ENCODE measurements at regions not wholly inside any gene's neighbourhood (a gene's known extent, or its start where the extent isn't known, plus 50 kb on each side); places are given as distances from the start of the nearest gene placed in this dataset.

DNA sequence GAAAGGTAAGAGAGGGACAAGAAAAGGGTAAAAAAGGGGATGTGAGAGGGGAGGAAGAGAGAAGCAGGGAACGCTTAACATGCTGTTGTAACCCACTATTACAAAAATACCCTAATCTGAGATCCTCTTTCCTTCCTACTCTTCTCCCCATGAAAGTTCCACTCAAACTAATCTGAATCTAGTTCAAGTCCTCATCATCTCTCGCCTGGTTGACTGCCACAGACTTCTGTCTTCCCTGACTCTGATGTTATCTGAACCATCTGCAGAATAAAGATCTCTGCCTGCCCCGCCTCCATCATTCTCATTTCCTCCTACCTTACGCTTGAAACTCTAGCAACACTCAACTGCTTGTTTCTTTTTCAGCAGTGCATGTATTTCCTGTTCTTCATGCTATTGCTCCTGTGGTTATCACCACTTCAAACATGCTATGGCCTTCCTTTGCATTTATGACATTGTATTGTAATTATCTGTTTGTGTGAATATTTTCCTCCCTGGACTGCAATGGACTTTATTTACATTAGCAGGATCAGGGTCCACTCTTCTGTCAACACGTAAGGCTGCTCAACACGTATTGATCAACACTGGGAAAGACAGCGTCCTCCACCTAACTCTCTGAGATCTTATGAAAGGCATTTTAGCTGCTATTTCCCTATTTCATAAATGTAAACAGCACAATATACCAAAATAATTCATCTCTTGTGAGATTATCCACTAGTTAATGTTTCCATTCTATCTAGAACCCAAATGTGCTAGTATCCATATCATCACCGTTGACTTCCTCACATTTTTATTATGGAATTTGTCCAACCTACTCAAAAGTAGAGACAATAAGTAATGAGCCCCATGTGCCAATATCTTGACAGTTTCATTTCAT lies 215.5 kb upstream of the USP25 start:
- TF ChIP-seq, protein P1, sequence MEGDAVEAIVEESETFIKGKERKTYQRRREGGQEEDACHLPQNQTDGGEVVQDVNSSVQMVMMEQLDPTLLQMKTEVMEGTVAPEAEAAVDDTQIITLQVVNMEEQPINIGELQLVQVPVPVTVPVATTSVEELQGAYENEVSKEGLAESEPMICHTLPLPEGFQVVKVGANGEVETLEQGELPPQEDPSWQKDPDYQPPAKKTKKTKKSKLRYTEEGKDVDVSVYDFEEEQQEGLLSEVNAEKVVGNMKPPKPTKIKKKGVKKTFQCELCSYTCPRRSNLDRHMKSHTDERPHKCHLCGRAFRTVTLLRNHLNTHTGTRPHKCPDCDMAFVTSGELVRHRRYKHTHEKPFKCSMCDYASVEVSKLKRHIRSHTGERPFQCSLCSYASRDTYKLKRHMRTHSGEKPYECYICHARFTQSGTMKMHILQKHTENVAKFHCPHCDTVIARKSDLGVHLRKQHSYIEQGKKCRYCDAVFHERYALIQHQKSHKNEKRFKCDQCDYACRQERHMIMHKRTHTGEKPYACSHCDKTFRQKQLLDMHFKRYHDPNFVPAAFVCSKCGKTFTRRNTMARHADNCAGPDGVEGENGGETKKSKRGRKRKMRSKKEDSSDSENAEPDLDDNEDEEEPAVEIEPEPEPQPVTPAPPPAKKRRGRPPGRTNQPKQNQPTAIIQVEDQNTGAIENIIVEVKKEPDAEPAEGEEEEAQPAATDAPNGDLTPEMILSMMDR (IDR thresholded peaks at IDR 0.05) = no peak
- no peak for TF ChIP-seq POLR2A (IDR thresholded peaks at IDR 0.05)

Data from vagina (tissue), 2 donors.